Liver (tissue), 8 donors: ENCODE measurements at regions not wholly inside any gene's neighbourhood (a gene's known extent, or its start where the extent isn't known, plus 50 kb on each side); places are given as distances from the start of the nearest gene placed in this dataset.

Experiments used
- DNase-seq: peaks from one replicate; pipeline ENCODE4 v3.0.0-alpha.2; 2017; ENCODE audit warnings: low spot score
- H3K27ac ChIP-seq, 2 donors: one replicate each; pipeline ENCODE4 v1.7.0; 2013; ENCODE audit warnings: inconsistent platforms in 2 of 2, low read length in 2 of 2, control low read depth in 1 of 2, low read depth in 1 of 2, mild to moderate bottlenecking in 1 of 2
- H3K27me3 ChIP-seq, 4 donors: one replicate each; pipeline versions ENCODE4 v1.6.1 to v1.7.0; 2013; ENCODE audit warnings: low read length in 3 of 4, inconsistent platforms in 1 of 4, mild to moderate bottlenecking in 1 of 4, moderate library complexity in 1 of 4; ENCODE audit not compliant: control insufficient read depth in 4 of 4, insufficient read depth in 4 of 4
- H3K36me3 ChIP-seq, 4 donors: one replicate each; pipeline versions ENCODE4 v1.6.1 to v1.7.0; 2013; ENCODE audit warnings: low read length in 3 of 4, mild to moderate bottlenecking in 3 of 4, low read depth in 1 of 4, moderate library complexity in 1 of 4; ENCODE audit not compliant: control insufficient read depth in 4 of 4, insufficient read depth in 3 of 4
- H3K4me1 ChIP-seq, 4 donors: one replicate each; pipeline versions ENCODE4 v1.6.1 to v1.7.0; 2013; ENCODE audit warnings: low read length in 3 of 4, mild to moderate bottlenecking in 3 of 4, moderate library complexity in 1 of 4; ENCODE audit not compliant: control insufficient read depth in 4 of 4, insufficient read depth in 4 of 4
- H3K4me3 ChIP-seq, 3 donors: one replicate each; pipeline versions ENCODE4 v1.6.1 to v1.7.0; 2013; ENCODE audit warnings: low read length in 3 of 3, control low read depth in 1 of 3, low read depth in 1 of 3, mild to moderate bottlenecking in 1 of 3
- H3K9ac ChIP-seq, 2 donors: one replicate each; pipeline ENCODE4 v1.7.0; 2013; ENCODE audit warnings: low read length in 2 of 2, mild to moderate bottlenecking in 2 of 2, moderate library complexity in 2 of 2, control low read depth in 1 of 2, low read depth in 1 of 2
- H3K9me3 ChIP-seq, 4 donors: one replicate each; pipeline versions ENCODE4 v1.6.1 to v1.7.0; 2013; ENCODE audit warnings: low read length in 3 of 4; ENCODE audit not compliant: control insufficient read depth in 4 of 4
- ATF3 ChIP-seq: IDR thresholded peaks from 2 replicates; pipeline ENCODE4 v1.6.1; 2016; ENCODE audit warnings: antibody characterized with exemption
- CTCF ChIP-seq: fragments of 150-350 bp; IDR thresholded peaks from 2 replicates; pipeline ENCODE4 v1.5.1; 2017; ENCODE audit warnings: improper control_type of control experiment, low read depth, low read length; ENCODE audit not compliant: missing input control
- EGR1 ChIP-seq, 2 donors: IDR thresholded peaks; 2 replicates each; pipeline ENCODE4 v1.6.1; 2016 to 2018; ENCODE audit warnings: antibody characterized with exemption in 2 of 2, low read depth in 2 of 2
- FOXA1 ChIP-seq: IDR thresholded peaks from 2 replicates; pipeline ENCODE4 v1.6.1; 2016; ENCODE audit warnings: antibody characterized with exemption
- FOXA2 ChIP-seq: IDR thresholded peaks from 2 replicates; pipeline ENCODE4 v1.6.1; 2016; ENCODE audit warnings: antibody characterized with exemption
- GABPA ChIP-seq, 2 donors: IDR thresholded peaks in 1 of 2; conservative IDR thresholded peaks in 1 of 2; 2 replicates each; pipeline ENCODE4 v1.6.1; 2016; ENCODE audit warnings: antibody characterized with exemption in 2 of 2, mild to moderate bottlenecking in 1 of 2, moderate library complexity in 1 of 2
- HNF4G ChIP-seq: IDR thresholded peaks from 2 replicates; pipeline ENCODE4 v1.6.1; 2016; ENCODE audit warnings: antibody characterized with exemption
- JUND ChIP-seq, 2 donors: IDR thresholded peaks; 2 replicates each; pipeline ENCODE4 v1.6.1; 2016; ENCODE audit warnings: antibody characterized with exemption in 2 of 2
- MAX ChIP-seq: IDR thresholded peaks from 2 replicates; pipeline ENCODE4 v1.6.1; 2016; ENCODE audit warnings: antibody characterized with exemption
- NR2F2 ChIP-seq: IDR thresholded peaks from 2 replicates; pipeline ENCODE4 v1.6.1; 2016; ENCODE audit warnings: antibody characterized with exemption
- RAD21 ChIP-seq, 2 donors: IDR thresholded peaks; 2 replicates each; pipeline ENCODE4 v1.6.1; 2016; ENCODE audit warnings: antibody characterized with exemption in 2 of 2, mild to moderate bottlenecking in 2 of 2
- REST ChIP-seq: IDR thresholded peaks from 2 replicates; pipeline ENCODE4 v1.6.1; 2016; ENCODE audit warnings: antibody characterized with exemption, mild to moderate bottlenecking
- RXRA ChIP-seq, 2 donors: IDR thresholded peaks; 2 replicates each; pipeline ENCODE4 v1.6.1; 2017 to 2018; ENCODE audit warnings: antibody characterized with exemption in 2 of 2, mild to moderate bottlenecking in 1 of 2
- SP1 ChIP-seq: IDR thresholded peaks from 2 replicates; pipeline ENCODE4 v1.6.1; 2018; ENCODE audit warnings: antibody characterized with exemption, mild to moderate bottlenecking
- TAF1 ChIP-seq: conservative IDR thresholded peaks from 2 replicates; pipeline ENCODE4 v1.6.1; 2016; ENCODE audit warnings: antibody characterized with exemption, mild to moderate bottlenecking
- YY1 ChIP-seq: IDR thresholded peaks from 2 replicates; pipeline ENCODE4 v1.6.1; 2016; ENCODE audit warnings: antibody characterized with exemption, mild to moderate bottlenecking
- WGBS: extraction: QIAGEN DNeasy Blood & Tissue Kit; methylation state at CpG from one replicate; pipeline ENCODE4 v1.1.7; 2013; 5-methylcytosine and 5-hydroxymethylcytosine counted together
- donor health status: healthy.
- donor health status: healthy.
- donor health status: healthy.
- donor health status: healthy.
- donor health status: healthy.

GRCh38 chr11:134560066-134560465 lies 148.0 kb upstream of the B3GAT1 start:
- H3K9me3 ChIP-seq, result no peaks in the 10 kb centered on the region
- no peak for DNase-seq
- 80% methylated on average over 6 of the region's 6 CpGs for WGBS
- H3K9ac ChIP-seq, result no peak overlapping the region
- no peaks in the 10 kb centered on the region for H3K4me1 ChIP-seq
- no peak overlapping the region for H3K27ac ChIP-seq
- H3K36me3 ChIP-seq, result no peaks in the 10 kb centered on the region
- no peak overlapping the region for H3K4me3 ChIP-seq
- peaks cover 0 to 3% (median 0%) of the 10 kb centered on the region in 4 donors for H3K27me3 ChIP-seq
- TF ChIP-seq YY1 (no peak), CTCF (no peak), FOXA1 (no peak), ATF3 (no peak), JUND (IDR thresholded peaks at IDR 0.05) (no peak), EGR1 (IDR thresholded peaks at IDR 0.05; ENCODE audit: low read depth in 2 of 2) (no peak), HNF4G (no peak), GABPA (IDR thresholded peaks at IDR 0.05 in 1 of 2, conservative IDR thresholded peaks at IDR 0.05 in 1 of 2) (no peak), TAF1 (no peak), FOXA2 (no peak), REST (no peak)

- peak; percentile 19 for DNase-seq
- Histone ChIP-seq H3K27me3 (peaks cover 0 to 3% (median 0%) of the 10 kb centered on the region in 4 donors), H3K4me1 (no peaks in the 10 kb centered on the region), H3K9me3 (no peaks in the 10 kb centered on the region), H3K36me3 (no peaks in the 10 kb centered on the region), H3K9ac (no peak overlapping the region), H3K4me3 (no peak overlapping the region), H3K27ac (no peak overlapping the region)
- WGBS, result 62% methylated on average over 9 of the region's 9 CpGs
- TF ChIP-seq SP1, result no peak
Observed at GRCh38 chr11:134559602-134559962, 147.5 kb upstream of the B3GAT1 start.

- no peak overlapping the region for H3K27ac ChIP-seq
- peaks cover 0 to 3% (median 0%) of the 10 kb centered on the region in 4 donors for H3K27me3 ChIP-seq
- 77% methylated on average over 16 of the region's 16 CpGs for WGBS
- H3K9ac ChIP-seq, result no peak overlapping the region
- DNase-seq, result peak; percentile 6
- H3K36me3 ChIP-seq, result no peaks in the 10 kb centered on the region
- TF ChIP-seq TAF1, result no peak
- no peak for TF ChIP-seq HNF4G
- no peak for TF ChIP-seq RAD21 (IDR thresholded peaks at IDR 0.05)
- no peak for TF ChIP-seq FOXA1
- TF ChIP-seq EGR1 (IDR thresholded peaks at IDR 0.05; ENCODE audit: low read depth in 2 of 2), result no peak
- TF ChIP-seq YY1, result no peak
- TF ChIP-seq NR2F2, result no peak
- no peak for TF ChIP-seq RXRA (IDR thresholded peaks at IDR 0.05)
- TF ChIP-seq MAX, result no peak
- no peak for TF ChIP-seq CTCF
- H3K4me1 ChIP-seq, result no peaks in the 10 kb centered on the region
- no peaks in the 10 kb centered on the region for H3K9me3 ChIP-seq
- H3K4me3 ChIP-seq, result no peak overlapping the region
Observed at GRCh38 chr11:134558916-134559601, 147.0 kb upstream of the B3GAT1 start.
